ENCODE measurements at regions not wholly inside any gene's neighbourhood (a gene's known extent, or its start where the extent isn't known, plus 50 kb on each side); places are given as distances from the start of the nearest gene placed in this dataset.
A peak's percentile ranks its signal among the peaks of the same experiment; 100 is the strongest.

DNA sequence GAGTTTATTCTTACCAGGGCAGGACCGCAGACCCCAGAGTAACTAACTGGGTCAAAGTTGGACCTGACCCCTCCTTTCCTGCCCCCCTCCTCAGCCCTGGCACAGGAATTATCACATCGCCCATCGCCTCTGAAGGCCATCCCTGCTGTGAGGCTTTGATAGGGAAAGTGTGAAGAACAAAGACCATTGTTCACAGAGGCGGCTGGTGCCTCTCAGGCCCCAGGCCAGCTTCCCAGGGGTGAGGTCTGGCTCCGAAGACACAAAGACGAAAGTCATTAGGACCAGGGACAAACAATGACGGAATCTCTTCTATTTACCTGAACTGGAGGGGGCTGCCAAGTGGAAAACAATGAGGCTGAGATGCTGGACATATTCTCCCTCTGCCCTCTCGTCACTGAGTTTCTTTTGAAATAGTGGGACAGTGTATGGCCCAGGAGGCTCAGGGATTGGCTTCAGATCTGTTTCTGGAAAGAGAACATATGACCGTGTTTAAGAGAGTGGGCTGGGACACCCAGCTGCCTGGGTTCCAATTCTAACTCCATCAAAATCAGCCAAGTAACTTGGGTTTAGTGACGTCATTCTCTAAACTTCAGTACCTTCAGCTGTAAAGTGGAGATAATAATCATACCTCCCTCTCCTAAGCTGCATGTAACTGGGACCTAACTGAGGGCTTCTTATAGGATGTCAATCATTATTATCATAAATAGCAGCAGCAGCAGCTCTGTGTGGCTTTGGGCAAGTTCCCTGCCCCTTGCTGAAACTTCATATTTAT lies 769.4 kb downstream of the MED13L start:
- DNase-seq (ENCODE audit: low read depth), result no peak

DNA sequence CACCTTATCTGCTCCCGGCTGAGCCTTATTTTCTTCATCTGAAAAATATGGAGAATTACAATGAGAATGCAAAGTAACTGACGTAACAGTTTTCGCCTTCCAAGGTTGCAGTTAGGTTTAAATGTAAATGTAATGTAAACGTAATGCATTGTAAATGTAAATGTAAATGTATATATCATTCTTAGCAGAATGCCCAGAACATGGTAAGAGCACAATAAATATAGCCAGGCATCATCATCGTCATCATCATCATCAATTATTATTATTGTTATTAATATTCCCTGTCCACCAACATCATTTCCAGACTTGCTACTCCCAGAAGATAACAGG lies 770.0 kb downstream of the MED13L start:
- DNase-seq (ENCODE audit: low read depth), result no peak

DNA sequence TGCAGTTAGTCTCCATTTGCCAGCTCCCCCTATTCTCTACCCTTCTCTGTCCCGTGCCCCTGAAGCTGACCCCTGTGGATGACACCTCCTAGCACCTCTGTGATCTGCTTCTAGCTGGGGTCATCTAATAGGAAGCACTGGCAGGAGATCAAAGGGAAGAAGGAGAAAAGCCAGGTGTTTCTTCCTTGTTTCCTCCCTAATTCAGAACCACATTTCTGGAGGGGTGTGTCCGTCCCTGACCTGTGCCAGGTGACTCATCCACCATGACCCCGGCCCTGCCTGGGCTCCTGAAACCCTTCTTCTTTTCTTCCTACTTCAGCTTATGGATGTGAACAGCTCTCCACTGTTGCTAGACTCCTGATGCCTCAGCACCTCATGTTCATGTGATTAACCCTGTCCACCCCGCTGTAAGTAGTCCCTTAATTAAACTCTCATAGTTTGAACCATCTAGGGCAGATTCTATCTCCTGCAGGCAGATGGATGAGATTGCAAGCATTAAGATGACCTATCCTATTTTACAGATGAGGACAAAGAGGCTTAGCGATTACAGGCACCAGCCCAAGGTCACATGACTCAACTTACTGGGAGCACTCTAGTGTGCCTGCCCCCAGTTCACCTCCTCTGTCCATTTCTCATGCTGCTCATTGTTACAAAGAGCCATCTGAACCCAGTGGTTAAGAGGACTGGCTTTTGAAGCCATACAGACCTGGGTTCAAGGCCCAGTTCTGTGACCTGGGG lies 770.5 kb downstream of the MED13L start:
- peak; percentile 2 for DNase-seq (ENCODE audit: low read depth)

DNA sequence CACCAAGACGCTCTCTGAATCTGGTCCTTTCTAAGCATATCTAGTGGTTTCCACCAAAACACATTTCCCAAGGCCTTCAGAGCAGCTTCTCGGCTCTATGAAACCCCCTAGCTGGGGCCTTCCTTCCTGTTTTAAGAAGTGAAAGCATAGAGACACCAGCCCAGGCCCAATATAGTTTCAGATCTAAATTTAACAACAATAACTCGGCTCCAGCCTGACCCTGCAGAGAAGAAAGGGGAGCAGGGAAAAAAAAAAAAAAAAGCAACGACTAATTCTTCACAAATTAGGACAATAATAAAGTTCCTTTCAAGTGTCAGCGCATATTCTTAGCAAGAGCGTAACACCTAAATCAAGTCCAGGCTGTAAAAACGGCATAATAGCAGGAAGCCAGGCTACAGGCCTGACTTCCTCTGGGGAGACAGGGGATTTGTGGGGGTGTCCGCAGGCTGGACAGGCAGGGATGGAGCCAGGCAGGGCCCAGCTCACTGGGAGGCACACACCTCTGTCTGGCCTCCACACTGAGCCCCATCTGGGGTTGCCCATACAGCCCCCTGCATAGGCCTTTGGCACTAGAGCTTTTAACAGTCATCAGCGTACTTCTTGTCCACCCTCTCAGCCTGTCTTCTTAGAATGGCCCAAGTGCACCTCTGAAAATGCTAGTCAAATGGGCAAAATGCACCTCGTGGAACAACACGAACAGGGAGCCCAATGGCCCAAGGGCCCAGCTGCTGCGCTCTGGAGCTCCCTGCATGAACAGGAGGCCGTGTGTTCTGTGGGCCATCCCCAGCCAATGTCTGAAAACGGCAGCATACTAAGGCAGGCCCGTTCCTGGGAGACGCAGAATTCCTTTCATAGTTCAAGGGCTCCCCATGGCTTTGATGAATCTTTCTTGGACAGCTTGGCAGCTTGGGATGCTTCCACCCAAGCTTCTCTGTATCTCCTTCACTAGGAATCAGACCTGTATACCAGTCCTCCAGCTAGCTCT lies 772.9 kb downstream of the MED13L start:
- no peak for DNase-seq (ENCODE audit: low read depth)

DNA sequence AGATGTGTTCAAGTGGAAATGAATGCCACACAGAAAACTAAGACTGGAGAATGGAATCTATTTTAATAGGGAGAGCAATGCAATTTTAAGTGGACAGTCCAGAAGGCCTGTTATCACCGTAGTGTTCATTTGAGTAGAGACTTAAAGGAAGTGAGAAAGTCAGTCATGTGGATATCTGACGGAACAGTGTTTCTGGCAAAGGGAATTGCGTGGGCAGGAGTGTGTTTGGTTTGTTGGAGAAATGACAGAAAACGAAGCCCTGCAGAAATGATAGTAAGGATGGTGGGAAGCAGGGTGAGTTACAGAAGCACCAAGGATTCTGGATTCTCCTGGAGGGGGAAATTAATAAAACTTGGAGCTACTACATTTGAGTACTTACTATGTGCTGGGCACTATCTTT lies 776.6 kb downstream of the MED13L start:
- no peak for DNase-seq (ENCODE audit: low read depth)

DNA sequence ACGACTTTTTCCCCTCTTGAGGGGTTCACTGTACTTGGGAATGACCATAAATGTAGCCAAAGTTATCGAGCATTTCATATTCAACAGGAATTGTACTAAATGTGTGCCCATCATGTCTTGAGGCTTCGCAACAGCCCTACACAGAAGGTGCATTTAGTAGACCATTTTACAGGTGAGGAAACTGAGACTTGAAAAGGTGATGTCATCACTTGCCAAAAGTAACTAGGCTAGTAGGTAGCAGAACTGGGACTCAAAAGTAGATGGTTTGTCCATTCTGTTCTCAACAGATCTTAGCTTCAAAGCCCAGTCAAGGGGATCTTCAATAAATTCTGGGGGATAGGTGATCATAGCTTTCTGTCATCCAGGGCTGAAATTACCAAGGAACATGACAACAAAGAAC lies 782.2 kb downstream of the MED13L start:
- DNase-seq (ENCODE audit: low read depth), result no peak

DNA sequence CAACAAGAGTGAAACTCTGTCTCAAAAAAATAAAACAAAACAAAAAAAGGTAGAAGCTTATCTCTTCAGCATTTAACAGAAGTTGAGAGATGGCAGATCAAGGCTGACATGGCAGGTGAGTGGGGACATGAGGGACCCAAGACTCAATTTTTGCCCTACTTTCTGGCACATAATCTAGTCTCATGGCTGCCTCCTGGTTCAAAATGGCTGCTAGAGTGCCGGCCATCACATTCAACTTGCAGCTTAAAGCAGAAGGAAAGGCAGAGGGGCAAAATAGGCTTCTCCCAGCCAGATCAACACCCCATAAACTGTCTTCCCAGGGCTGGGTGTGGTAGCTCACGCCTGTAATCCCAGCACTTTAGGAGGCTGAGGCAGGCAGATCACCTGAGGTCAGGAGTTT lies 784.9 kb downstream of the MED13L start:
- DNase-seq (ENCODE audit: low read depth), result no peak

DNA sequence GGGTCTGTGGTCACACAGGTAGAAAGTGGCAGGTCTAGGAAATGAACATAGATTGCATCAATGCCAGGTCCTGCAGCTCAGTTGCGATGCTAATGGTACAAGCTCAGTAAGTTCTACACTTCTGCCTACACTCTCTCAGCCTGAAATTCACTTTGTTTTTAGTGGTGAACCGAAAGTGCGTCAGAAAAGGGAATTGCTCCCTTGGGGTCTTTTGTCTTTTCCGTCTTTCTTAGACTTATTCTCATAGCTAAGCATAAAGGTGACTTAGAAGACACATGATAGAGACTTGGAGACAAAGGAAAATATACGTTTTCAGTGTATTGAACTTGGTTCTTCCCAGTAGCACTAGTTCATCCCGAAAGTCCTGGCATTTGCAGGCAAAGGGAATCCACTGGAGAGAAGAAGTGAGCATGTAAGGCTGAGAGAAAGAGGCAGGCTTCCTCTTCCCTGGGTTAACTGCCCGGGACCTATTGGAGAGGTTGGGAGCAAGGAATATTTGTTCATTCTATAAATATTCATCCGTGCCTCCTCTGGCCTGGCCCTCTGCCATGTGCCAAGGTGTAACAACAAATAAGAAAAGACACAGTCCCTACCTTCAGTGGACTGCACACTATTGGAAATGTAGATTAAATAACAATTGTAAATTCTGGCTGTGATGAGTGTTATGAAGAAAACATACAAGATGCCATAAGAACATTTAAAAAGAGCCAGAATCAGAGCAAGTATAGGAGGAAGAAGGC lies 785.8 kb downstream of the MED13L start:
- DNase-seq (ENCODE audit: low read depth), result no peak

DNA sequence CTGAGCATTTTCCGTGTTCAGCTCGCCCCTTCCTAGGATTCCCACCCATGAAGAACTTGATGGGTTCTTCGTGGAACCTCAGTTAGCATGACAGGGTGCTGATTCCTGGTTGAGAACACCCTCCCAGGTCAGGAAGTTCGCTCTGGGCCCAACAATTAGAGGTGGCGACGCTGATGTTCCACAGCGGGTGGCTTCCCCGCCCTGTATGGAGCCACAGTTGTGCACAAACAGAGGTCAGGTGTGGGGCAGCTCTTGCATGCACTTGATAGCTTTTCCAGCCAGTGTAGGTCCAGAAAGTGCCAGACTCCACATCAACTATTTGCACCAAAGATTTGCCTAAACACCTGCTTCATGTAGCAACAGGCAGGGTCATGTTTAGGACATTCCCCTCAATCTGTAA lies 788.2 kb downstream of the MED13L start:
- no peak for DNase-seq (ENCODE audit: low read depth)

DNA sequence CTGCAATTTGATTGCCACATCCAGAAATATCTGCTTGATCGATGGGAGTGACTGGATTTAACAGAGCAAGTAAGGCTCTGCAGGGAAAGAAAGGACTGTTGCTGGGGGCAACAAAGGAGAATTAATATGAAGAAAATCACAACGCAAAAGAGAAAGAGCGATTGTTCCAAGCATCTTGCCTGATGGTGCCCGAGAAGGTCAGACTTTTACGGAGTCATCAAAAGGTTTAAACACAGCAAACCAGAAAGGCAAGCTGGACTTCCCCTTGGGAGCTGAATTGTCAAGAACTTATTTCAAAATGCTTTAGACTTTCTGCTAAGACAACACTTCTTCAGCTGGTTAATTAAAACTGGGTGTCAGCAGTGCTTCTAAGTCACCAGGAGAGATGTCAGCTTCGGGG lies 791.5 kb downstream of the MED13L start:
- no peak for DNase-seq (ENCODE audit: low read depth)

DNA sequence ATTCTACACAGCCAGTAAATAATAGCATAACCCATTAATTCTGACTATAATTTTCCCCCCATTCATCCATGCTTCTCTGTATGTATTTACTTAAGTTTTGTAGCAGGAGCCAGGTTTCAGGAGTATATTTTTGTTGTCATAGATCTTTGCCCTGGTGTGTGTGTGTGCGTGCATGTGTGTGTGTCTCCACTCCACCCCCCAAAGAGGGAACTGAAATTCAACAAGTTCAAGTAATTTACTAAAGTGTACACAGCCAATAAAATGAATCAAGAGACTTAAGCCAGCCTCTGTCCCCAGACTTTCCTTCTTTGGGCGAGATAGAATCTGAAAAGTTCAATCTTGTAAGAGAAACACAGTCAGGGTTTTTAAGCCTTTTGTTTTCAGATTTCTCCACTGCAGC lies 792.0 kb downstream of the MED13L start:
- no peak for DNase-seq (ENCODE audit: low read depth)

DNA sequence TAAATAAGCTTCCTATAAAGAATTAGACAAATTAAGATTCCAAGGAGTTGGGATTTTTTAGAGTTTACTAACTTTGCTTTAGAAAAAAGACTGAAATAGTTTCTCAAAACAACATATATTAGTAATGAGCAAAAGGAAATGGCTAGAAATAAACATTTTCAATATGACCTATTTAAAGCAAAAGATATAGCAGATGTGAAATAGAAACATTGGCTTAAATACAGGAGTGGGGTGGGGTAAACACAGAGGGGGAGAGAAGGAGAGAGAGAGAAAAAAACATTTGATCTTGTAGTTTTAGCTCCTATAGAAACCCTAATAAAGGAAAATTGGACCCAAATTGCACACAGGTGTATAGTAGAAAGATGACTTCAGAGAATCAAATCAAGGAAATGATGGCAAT lies 794.5 kb downstream of the MED13L start:
- no peak for DNase-seq (ENCODE audit: low read depth)

DNA sequence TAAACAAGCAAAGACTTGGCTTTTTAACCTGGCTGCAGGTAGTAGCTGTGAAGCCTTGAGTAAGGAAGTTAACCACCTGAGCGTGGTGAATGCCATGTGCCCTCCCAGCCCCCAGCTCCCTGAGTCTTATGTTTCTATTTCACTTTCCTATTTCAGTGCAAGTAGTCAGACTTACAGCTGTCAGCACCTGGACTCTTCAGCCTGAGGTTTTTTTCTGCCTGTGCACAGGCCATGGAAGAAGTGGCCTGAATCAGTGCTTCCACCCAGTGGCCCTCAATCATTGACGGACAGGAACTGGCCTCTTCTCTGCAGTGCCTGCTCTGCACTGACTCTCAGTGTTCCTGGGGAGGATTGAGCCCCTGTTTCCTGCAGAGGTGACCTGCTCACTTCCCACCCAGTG lies 796.4 kb downstream of the MED13L start:
- no peak for DNase-seq (ENCODE audit: low read depth)

DNA sequence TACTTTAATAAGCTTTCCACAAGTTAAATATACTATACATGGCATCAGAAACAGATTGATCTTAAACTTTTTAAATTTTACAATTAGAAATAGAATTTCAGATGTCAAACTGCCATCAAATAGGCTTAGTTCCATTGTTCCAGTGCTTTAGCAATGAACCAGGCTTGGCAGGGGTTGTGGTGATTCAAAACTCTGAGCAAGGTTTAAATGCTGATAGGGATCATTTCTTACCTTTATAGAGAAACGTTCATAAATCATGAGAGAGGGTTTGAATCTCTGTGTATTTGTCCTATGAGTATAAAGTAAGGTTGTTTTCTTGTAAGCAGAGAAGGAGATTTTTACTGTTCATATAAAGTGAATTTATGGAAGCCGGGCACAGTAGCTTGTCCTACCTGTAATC lies 794.5 kb upstream of the TBX3 start:
- DNase-seq (ENCODE audit: low read depth), result no peak

DNA sequence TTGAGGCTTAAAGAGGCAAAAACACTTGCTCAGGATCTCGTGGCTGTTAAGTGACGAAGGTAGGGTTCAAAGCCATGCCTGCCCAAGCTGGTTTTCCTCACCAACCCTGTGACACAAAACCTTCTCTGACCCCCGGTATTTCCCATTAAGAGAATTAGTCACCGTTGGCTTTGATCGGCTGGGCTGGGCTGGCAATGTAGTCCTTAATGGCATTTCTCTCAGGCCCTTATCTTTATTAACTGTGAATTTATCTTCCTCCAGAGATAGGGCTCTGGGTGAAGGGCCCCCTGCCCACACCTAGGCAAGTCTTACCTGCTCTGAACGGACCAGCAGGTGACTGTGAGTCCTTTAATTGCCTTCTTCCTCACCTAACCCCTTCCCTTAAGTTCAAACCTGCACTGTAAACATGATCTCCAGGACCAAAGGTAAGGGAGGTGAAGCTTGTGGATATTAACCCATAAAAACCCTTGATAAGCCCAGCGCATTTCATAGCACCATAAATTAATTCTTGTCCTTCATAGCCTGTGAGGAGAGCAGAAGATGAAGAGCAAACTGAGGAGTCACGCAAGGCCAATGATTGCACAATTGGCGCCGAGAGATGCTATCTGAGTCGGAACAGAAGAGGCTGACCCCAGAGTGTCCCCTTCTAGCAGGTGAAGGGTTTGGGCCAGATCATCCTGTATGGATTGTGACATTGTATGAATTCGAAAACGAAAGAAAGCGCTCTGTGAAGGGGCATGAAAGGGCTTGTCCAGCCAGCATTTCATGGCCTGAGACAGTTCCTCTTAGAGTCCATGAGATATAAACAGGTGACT lies 790.8 kb upstream of the TBX3 start:
- no peak for DNase-seq (ENCODE audit: low read depth)

DNA sequence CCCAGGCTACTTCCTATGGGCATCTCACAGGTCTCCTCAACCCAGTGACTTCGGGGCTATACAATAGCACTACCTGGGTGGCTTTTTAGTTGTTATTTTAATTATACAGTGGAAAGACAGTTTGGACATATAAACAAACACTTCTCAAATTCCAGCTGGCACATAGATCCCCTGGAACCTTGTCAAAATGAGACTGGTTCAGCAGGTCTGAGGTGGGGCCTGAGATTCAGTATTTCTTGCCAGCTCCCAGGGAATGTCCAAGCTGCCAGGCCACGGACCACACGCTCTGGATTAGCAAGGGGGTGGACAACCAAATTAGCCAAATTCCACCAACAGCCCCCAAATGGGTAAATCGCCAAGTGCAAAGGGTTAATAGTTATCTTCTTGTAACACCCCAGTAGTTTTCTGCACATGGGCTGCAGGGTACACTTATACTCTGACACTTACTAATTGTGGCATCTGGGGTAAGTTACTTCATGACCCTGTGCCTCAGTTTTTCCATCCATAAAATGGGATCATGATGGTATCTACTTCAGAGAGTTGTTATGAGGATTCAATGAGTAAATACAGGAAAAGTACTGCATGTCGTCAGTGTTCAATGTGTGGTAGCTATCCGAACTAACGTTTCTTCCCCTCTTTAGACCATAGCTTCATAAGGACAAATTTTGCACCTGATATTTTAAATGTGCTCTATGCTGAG lies 789.4 kb upstream of the TBX3 start:
- no peak for DNase-seq (ENCODE audit: low read depth)

DNA sequence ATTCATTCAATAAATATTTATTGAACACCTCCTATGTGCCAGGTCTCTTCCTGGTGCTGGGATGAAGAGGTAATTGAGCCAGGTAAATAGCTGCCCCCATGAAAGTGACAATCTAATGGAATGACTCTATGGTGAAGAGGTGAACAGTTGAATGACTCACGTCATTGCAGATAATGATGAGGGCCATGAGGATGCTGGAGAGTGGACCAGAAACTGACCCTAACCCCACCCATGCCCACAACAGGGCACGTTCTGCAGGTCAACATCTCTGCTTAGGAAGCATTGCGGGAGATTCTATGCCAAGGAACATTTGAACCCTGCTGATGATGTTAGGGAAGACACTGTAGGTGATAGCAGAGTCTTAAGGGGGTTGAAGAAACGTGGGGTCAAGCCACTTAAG lies 788.9 kb upstream of the TBX3 start:
- no peak for DNase-seq (ENCODE audit: low read depth)

DNA sequence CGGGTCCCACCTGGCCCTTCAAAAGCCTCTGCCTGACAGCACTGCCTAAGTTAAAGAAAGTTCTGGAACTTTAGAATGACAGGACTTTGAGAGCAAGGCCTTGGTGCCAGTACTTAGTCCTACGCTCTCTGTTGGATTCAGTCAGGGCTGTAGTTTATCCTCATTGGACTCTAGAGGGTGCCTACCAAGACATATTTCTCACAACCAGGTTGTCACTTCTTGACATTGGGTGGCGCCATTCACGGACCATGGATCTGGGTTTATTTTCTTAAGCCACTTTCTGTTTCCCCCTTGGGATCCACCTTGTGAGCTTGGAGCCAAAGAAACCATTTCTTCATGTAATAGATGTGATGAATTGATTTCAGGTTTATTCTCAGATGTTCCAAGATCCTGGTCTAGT lies 787.0 kb upstream of the TBX3 start:
- no peak for DNase-seq (ENCODE audit: low read depth)

DNA sequence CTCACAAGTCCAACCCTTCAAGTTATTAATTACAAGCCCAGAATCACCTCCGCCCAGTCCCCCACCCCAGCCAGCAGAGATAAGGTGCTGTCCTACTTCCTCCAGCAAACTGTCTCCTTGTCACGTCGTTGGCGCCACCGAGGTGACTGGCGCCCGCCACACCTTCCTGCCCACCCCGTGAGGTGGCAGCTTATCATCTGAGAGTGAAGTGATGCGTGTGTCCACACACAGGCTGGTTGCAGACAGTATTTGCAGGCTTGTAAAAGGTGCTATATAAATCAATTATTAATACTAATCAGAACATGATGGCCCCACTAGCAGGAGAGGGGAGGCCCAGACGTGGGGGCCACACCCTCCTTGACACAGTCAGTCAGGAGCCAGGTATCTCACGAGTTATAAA lies 786.6 kb upstream of the TBX3 start:
- DNase-seq (ENCODE audit: low read depth), result no peak

DNA sequence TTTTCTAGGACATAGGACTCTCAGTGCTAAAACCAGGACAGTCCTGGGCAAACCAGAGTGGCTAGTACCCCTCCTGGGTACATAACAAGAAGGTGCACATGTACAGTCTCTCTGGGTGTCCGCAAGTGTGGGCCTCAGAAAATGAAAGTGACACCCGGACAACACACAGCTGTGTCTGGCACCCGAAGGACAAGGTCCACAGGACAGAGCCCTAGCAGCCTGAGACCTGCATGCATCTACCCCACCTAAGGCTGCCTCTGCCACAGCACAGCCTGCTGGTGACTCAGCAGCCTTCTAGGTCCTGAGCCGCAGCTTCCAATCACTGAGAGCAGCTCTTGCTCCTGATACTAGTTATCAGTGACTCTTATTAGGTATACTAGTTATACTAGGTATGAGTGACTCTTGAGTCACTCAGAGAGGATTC lies 784.1 kb upstream of the TBX3 start:
- peak; percentile 14 for DNase-seq (ENCODE audit: low read depth)

All from HT1080 (cell line).